H1 (cell line): ENCODE measurements at regions not wholly inside any gene's neighbourhood (a gene's known extent, or its start where the extent isn't known, plus 50 kb on each side); places are given as distances from the start of the nearest gene placed in this dataset.

Experiments
- CHD7 ChIP-seq: fragments of 300-600 bp; sonication (generic); IDR thresholded peaks from 2 replicates; pipeline ENCODE4 v1.7.1; 2012; ENCODE audit warnings: low read length, moderate library complexity, mild to moderate bottlenecking, inconsistent platforms; ENCODE audit not compliant: insufficient replicate concordance
- CREB1 ChIP-seq: IDR thresholded peaks from 2 replicates; pipeline ENCODE4 v1.6.1; 2012; ENCODE audit warnings: inconsistent platforms
- CTBP2 ChIP-seq: IDR thresholded peaks from 2 replicates; pipeline ENCODE4 v1.7.0; 2011; ENCODE audit warnings: borderline replicate concordance, mild to moderate bottlenecking, moderate library complexity, mixed read lengths, low read length; ENCODE audit not compliant: insufficient read depth, insufficient read length
- CTCF ChIP-seq, 3 experiments: IDR thresholded peaks; 1 replicate in 2 of 3; 2 replicates in 1 of 3; pipeline versions ENCODE4 v1.5.1 to v1.6.1; 2011; ENCODE audit warnings: low read length in 3 of 3, mild to moderate bottlenecking in 3 of 3, inconsistent platforms in 2 of 3, low read depth in 1 of 3, moderate library complexity in 1 of 3; ENCODE audit not compliant: insufficient read depth in 1 of 3; ENCODE audit errors: control extremely low read depth in 1 of 3
- HDAC6 ChIP-seq: IDR thresholded peaks from one replicate; pipeline ENCODE4 v1.7.1; 2012; ENCODE audit warnings: low read depth, mild to moderate bottlenecking, inconsistent platforms, low read length, moderate library complexity
- KDM5A ChIP-seq: fragments of 200-600 bp; IDR thresholded peaks from 2 replicates; pipeline ENCODE4 v1.7.1; 2012; ENCODE audit warnings: mild to moderate bottlenecking, low read length, inconsistent platforms, mixed read lengths
- SP1 ChIP-seq: IDR thresholded peaks from 2 replicates; pipeline ENCODE4 v1.6.1; 2011; ENCODE audit warnings: low read depth, low read length
- TCF12 ChIP-seq: IDR thresholded peaks from 2 replicates; pipeline ENCODE4 v1.6.1; 2011; ENCODE audit warnings: low read depth, mild to moderate bottlenecking, low read length

GRCh38 chr4:153075836-153076518, 128.3 kb upstream of the TRIM2 start (continued):
- no peak for TF ChIP-seq CTCF (IDR thresholded peaks at IDR 0.05; ENCODE audit: control extremely low read depth in 1 of 3, insufficient read depth in 1 of 3, low read depth in 1 of 3, low read length in 3 of 3)
- TF ChIP-seq KDM5A = no peak
- no peak for TF ChIP-seq CHD7
- TF ChIP-seq HDAC6 = no peak
- TF ChIP-seq CTBP2 = no peak
- no peak for TF ChIP-seq CREB1
- TF ChIP-seq SP1 = no peak
- no peak for TF ChIP-seq TCF12
